ENCODE measurements at regions not wholly inside any gene's neighbourhood (a gene's known extent, or its start where the extent isn't known, plus 50 kb on each side); places are given as distances from the start of the nearest gene placed in this dataset.

GRCh38 chr2:81437456-81438000, 1133.0 kb upstream of the LRRTM1 start:
- in situ Hi-C loops (cut with MboI) (no loop called here), intact Hi-C loops (cut with micrococcal nuclease) (no loop called here)
- H3K9ac ChIP-seq (ENCODE audit: insufficient read depth in 1 of 2, low read depth in 2 of 2, low read length in 2 of 2), result no peak overlapping the region
- H3K36me3 ChIP-seq (ENCODE audit: control insufficient read depth, insufficient read depth, low read length), result no peaks in the 10 kb centered on the region
- CTCF ChIA-PET (ENCODE audit: low intra/inter-chr PET ratio), result interaction anchor here (0.6 kb wide), 1 partner anchor 17 kb away, joined by 3 read pairs; no protein-coding TSS in a partner anchor
- H3K9me1 ChIP-seq (ENCODE audit: control insufficient read depth, insufficient read depth, low read length), result no peaks in the 10 kb centered on the region
- TF ChIP-seq ZNF668 (CRISPR knock-in tag; IDR thresholded peaks at IDR 0.05), result no peak
- no peak for TF ChIP-seq MTA3 (IDR thresholded peaks at IDR 0.05; ENCODE audit: borderline replicate concordance)
- no peaks in the 10 kb centered on the region for H3K9me3 ChIP-seq (replicated peaks; ENCODE audit: control insufficient read depth, insufficient read depth, low read depth, low read length)
- no peak for DNase-seq (ENCODE audit: extremely low read depth in 1 of 4, low spot score in 3 of 4)
- H3K4me3 ChIP-seq, result no peak overlapping the region
- POLR2A ChIA-PET, result no interaction called here
- H3K27ac ChIP-seq (ENCODE audit: extremely low read depth, low read depth, low read length), result no peak overlapping the region
- no peak for FAIRE-seq
- H3K27me3 ChIP-seq (ENCODE audit: control insufficient read depth in 2 of 2, insufficient read depth in 2 of 2, low read length in 2 of 2), result no peaks in the 10 kb centered on the region
- no peaks in the 10 kb centered on the region for H3K79me2 ChIP-seq (ENCODE audit: control insufficient read depth, insufficient read depth, low read length)
- H2AFZ ChIP-seq (ENCODE audit: low read depth, low read length), result no peak overlapping the region
- 0% methylated on average over 4 of the region's 4 CpGs for WGBS (ENCODE audit: insufficient coverage, low coverage, missing lambda C conversion rate)
- no peaks in the 10 kb centered on the region for H3K4me1 ChIP-seq (replicated peaks in 1 of 2; ENCODE audit: control insufficient read depth in 2 of 2, insufficient read depth in 2 of 2, low read length in 2 of 2)
- no peak for ATAC-seq
- BruUV-seq (replicated peaks), result no TSS peak
- H4K20me1 ChIP-seq (replicated peaks; ENCODE audit: control insufficient read depth, insufficient read depth, low read length), result no peaks in the 10 kb centered on the region
- no peak overlapping the region for H3K4me2 ChIP-seq (ENCODE audit: insufficient read depth, low read length)

DNA sequence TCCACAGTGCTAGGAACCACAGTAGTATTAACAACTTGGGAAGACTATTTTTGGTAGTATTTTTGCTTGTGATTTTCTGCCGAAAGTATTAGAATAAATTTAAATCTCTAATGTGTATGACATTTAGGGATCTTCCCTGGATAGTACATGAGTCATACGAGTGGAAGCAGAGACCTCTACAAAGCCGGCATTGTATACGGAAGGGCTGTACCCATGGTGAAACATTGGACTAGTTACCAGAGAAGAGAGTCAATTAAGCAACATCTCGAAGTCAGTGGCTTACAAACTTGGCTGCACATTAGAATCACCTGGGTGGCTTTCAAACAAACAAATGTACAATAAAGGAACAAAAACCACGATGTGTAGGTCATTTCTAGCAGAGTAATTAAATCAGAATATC, 1131.7 kb upstream of the LRRTM1 start:
- H3K9me1 ChIP-seq (ENCODE audit: control insufficient read depth, insufficient read depth, low read length), result no peaks in the 10 kb centered on the region
- POLR2A ChIA-PET, result no interaction called here
- 2% methylated on average over 6 of the region's 6 CpGs for WGBS (ENCODE audit: insufficient coverage, low coverage, missing lambda C conversion rate)
- DNase-seq (ENCODE audit: extremely low read depth in 1 of 4, low spot score in 3 of 4) (no peak), FAIRE-seq (no peak), ATAC-seq (no peak)
- no peaks in the 10 kb centered on the region for H3K79me2 ChIP-seq (ENCODE audit: control insufficient read depth, insufficient read depth, low read length)
- CTCF ChIA-PET (ENCODE audit: low intra/inter-chr PET ratio), result no interaction called here
- H3K9ac ChIP-seq (ENCODE audit: insufficient read depth in 1 of 2, low read depth in 2 of 2, low read length in 2 of 2), result no peak overlapping the region
- H3K9me3 ChIP-seq (replicated peaks; ENCODE audit: control insufficient read depth, insufficient read depth, low read depth, low read length), result no peaks in the 10 kb centered on the region
- no peaks in the 10 kb centered on the region for H3K4me1 ChIP-seq (replicated peaks in 1 of 2; ENCODE audit: control insufficient read depth in 2 of 2, insufficient read depth in 2 of 2, low read length in 2 of 2)
- no peaks in the 10 kb centered on the region for H3K36me3 ChIP-seq (ENCODE audit: control insufficient read depth, insufficient read depth, low read length)
- no peaks in the 10 kb centered on the region for H3K27me3 ChIP-seq (ENCODE audit: control insufficient read depth in 2 of 2, insufficient read depth in 2 of 2, low read length in 2 of 2)
- H3K4me3 ChIP-seq, result no peak overlapping the region
- intact Hi-C loops (cut with micrococcal nuclease), result no loop called here
- H3K27ac ChIP-seq (ENCODE audit: extremely low read depth, low read depth, low read length), result no peak overlapping the region
- H2AFZ ChIP-seq (ENCODE audit: low read depth, low read length), result no peak overlapping the region
- in situ Hi-C loops (cut with MboI), result no loop called here
- no TSS peak for BruUV-seq (replicated peaks)
- H3K4me2 ChIP-seq (ENCODE audit: insufficient read depth, low read length), result no peak overlapping the region
- H4K20me1 ChIP-seq (replicated peaks; ENCODE audit: control insufficient read depth, insufficient read depth, low read length), result no peaks in the 10 kb centered on the region
- TF ChIP-seq SUPT5H (IDR thresholded peaks at IDR 0.05) (no peak), MTA1 (IDR thresholded peaks at IDR 0.05; ENCODE audit: borderline replicate concordance) (no peak), ZC3H4 (CRISPR knock-in tag; IDR thresholded peaks at IDR 0.05; ENCODE audit: borderline replicate concordance) (no peak), SIN3A (IDR thresholded peaks at IDR 0.05; ENCODE audit: borderline replicate concordance in 2 of 2, control insufficient read depth in 1 of 2, low read depth in 2 of 2, low read length in 2 of 2) (no peak), ZBTB1 (CRISPR knock-in tag; IDR thresholded peaks at IDR 0.05; ENCODE audit: borderline replicate concordance, low read depth) (no peak), BRF1 (IDR thresholded peaks at IDR 0.05; ENCODE audit: borderline replicate concordance, extremely low read depth, insufficient read length) (no peak), ZNF217 (CRISPR knock-in tag; IDR thresholded peaks at IDR 0.05) (no peak), HDAC1 (IDR thresholded peaks at IDR 0.05) (no peak), SP1 (CRISPR knock-in tag; IDR thresholded peaks at IDR 0.05) (no peak)
- TF ChIP-seq, protein P1, sequence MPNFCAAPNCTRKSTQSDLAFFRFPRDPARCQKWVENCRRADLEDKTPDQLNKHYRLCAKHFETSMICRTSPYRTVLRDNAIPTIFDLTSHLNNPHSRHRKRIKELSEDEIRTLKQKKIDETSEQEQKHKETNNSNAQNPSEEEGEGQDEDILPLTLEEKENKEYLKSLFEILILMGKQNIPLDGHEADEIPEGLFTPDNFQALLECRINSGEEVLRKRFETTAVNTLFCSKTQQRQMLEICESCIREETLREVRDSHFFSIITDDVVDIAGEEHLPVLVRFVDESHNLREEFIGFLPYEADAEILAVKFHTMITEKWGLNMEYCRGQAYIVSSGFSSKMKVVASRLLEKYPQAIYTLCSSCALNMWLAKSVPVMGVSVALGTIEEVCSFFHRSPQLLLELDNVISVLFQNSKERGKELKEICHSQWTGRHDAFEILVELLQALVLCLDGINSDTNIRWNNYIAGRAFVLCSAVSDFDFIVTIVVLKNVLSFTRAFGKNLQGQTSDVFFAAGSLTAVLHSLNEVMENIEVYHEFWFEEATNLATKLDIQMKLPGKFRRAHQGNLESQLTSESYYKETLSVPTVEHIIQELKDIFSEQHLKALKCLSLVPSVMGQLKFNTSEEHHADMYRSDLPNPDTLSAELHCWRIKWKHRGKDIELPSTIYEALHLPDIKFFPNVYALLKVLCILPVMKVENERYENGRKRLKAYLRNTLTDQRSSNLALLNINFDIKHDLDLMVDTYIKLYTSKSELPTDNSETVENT (CRISPR knock-in tag; IDR thresholded peaks at IDR 0.05), result no peak
- TF ChIP-seq, protein P2, sequence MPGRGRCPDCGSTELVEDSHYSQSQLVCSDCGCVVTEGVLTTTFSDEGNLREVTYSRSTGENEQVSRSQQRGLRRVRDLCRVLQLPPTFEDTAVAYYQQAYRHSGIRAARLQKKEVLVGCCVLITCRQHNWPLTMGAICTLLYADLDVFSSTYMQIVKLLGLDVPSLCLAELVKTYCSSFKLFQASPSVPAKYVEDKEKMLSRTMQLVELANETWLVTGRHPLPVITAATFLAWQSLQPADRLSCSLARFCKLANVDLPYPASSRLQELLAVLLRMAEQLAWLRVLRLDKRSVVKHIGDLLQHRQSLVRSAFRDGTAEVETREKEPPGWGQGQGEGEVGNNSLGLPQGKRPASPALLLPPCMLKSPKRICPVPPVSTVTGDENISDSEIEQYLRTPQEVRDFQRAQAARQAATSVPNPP (IDR thresholded peaks at IDR 0.05; ENCODE audit: borderline replicate concordance, insufficient read depth, insufficient read length), result no peak
